ENCODE measurements at regions not wholly inside any gene's neighbourhood (a gene's known extent, or its start where the extent isn't known, plus 50 kb on each side); places are given as distances from the start of the nearest gene placed in this dataset.

DNA sequence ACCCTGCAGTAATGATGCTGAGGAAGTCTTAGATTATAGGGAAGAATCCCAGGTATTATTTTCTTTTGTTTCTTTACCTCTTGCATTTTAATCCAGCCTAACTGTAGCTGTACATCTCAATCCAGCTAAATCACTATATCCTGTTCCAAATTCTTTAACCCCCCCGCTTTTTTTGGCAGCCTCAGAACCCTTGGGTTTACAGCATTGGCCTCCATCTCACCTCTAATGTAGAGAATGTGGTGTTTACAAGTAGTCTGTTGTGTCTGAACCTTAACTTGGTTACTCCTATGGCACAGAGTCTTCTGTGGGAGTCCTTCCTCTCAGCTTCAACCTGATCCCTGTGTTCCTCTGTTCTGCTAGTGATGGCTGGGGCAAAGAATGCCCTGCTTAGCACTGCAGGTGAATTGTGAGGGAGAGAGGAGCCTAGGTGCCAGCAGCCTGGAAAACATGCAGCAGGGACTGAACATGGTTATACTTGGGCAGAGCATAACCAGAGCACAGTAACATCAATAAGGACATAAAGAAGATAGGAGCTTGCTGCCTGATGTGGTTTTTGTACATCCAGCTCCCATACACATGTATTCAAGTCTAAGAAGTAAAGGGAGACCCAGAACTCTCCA, 130.2 kb downstream of the FAM124B start:
- Histone ChIP-seq H3K9me3 (ENCODE audit: low read depth) (no peaks in the 10 kb centered on the region), H3K36me3 (no peaks in the 10 kb centered on the region), H3K27me3 (no peaks in the 10 kb centered on the region), H3F3A (ENCODE audit: low read depth) (no peaks in the 10 kb centered on the region), H3K4me1 (no peaks in the 10 kb centered on the region), H3K9ac (no peak overlapping the region), H3K27ac (no peak overlapping the region), H3K4me2 (no peak overlapping the region), H4K20me1 (ENCODE audit: low read depth) (no peaks in the 10 kb centered on the region), H3K4me3 (no peak overlapping the region), H3K79me2 (ENCODE audit: low read depth) (no peaks in the 10 kb centered on the region), H2AFZ (replicated peaks) (no peak overlapping the region)
- TF ChIP-seq, protein P1, sequence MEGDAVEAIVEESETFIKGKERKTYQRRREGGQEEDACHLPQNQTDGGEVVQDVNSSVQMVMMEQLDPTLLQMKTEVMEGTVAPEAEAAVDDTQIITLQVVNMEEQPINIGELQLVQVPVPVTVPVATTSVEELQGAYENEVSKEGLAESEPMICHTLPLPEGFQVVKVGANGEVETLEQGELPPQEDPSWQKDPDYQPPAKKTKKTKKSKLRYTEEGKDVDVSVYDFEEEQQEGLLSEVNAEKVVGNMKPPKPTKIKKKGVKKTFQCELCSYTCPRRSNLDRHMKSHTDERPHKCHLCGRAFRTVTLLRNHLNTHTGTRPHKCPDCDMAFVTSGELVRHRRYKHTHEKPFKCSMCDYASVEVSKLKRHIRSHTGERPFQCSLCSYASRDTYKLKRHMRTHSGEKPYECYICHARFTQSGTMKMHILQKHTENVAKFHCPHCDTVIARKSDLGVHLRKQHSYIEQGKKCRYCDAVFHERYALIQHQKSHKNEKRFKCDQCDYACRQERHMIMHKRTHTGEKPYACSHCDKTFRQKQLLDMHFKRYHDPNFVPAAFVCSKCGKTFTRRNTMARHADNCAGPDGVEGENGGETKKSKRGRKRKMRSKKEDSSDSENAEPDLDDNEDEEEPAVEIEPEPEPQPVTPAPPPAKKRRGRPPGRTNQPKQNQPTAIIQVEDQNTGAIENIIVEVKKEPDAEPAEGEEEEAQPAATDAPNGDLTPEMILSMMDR (IDR thresholded peaks at IDR 0.05), result no peak
- no peak for TF ChIP-seq EZH2 (IDR thresholded peaks at IDR 0.05)
- DNase-seq (ENCODE audit: low spot score), result no peak
- no peaks in the 10 kb centered on the region for H3K36me3 Mint-ChIP-seq
- no peaks in the 10 kb centered on the region for H3K27me3 Mint-ChIP-seq (ENCODE audit: insufficient read depth, low read depth)
- H3K9me3 Mint-ChIP-seq, result no peaks in the 10 kb centered on the region
- H3K4me1 Mint-ChIP-seq, result no peaks in the 10 kb centered on the region
- no peak overlapping the region for H3K4me3 Mint-ChIP-seq
- no peak overlapping the region for H3K27ac Mint-ChIP-seq

DNA sequence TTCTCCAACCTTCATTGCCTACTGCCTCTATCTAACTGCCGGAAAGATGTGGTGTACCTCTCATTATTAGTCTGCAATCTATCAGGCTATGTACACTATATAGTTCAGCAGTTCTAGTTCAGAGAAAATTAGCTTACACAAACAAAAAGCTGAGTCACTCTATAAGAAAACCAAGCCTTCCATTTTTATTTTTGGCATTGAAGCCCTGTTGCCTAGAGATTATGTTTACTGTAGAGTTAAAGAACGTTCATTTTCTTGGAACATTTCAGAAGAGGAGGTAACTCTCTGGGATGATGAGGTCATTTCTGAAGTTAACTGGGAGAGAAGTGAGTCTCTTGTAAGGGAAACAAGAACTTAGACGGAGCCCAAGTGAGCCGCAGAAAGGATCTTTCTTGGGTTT, 133.5 kb downstream of the FAM124B start:
- no peak overlapping the region for H3K4me3 Mint-ChIP-seq
- H3K9ac ChIP-seq, result no peak overlapping the region
- H3K4me2 ChIP-seq, result no peak overlapping the region

DNA sequence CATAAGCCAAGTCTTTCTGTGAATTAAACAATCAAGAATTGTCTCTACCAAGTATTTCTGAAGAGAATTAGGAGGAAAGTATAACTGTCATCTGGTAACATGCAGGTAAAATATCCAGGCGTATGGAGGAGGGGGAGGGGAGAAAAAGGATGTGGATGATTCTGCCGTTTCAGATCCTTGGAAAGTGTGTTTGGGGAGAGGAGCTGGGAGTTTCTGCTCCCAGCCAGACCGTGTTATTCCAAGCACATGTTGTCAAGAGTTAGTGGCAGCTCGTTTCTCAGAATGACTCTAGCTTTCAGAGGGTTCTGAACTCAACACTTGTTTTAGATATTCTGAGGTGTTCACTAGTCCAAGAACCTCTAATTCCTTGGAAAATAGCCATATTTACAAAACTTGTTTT, 137.6 kb downstream of the FAM124B start:
- H3K4me3 ChIP-seq, result no peak overlapping the region
- H3K9ac ChIP-seq, result no peak overlapping the region
- no peaks in the 10 kb centered on the region for H4K20me1 ChIP-seq (ENCODE audit: low read depth)
- no peaks in the 10 kb centered on the region for H3F3A ChIP-seq (ENCODE audit: low read depth)
- DNase-seq (ENCODE audit: low spot score), result no peak
- H3K27ac Mint-ChIP-seq, result no peak overlapping the region
- no peak overlapping the region for H2AFZ ChIP-seq (replicated peaks)
- TF ChIP-seq EZH2phosphoT487 (IDR thresholded peaks at IDR 0.05) (no peak), EZH2 (IDR thresholded peaks at IDR 0.05) (no peak)
- TF ChIP-seq, protein P1 (IDR thresholded peaks at IDR 0.05), result no peak
- H3K4me1 Mint-ChIP-seq, result peaks cover 9% of the 10 kb centered on the region
- H3K27ac ChIP-seq, result no peak overlapping the region
- H3K36me3 ChIP-seq, result no peaks in the 10 kb centered on the region
- no peaks in the 10 kb centered on the region for H3K27me3 ChIP-seq
- H3K4me2 ChIP-seq, result no peak overlapping the region
- no peaks in the 10 kb centered on the region for H3K9me3 ChIP-seq (ENCODE audit: low read depth)
- H3K79me2 ChIP-seq (ENCODE audit: low read depth), result no peaks in the 10 kb centered on the region
- H3K27me3 Mint-ChIP-seq (ENCODE audit: insufficient read depth, low read depth), result no peaks in the 10 kb centered on the region
- no peaks in the 10 kb centered on the region for H3K36me3 Mint-ChIP-seq
- no peaks in the 10 kb centered on the region for H3K9me3 Mint-ChIP-seq
- peaks cover 9% of the 10 kb centered on the region for H3K4me1 ChIP-seq
- no peak overlapping the region for H3K4me3 Mint-ChIP-seq

More for the DNA sequence above, 133.5 kb downstream of the FAM124B start:
- no peak overlapping the region for H3K27ac Mint-ChIP-seq
- H3K4me1 ChIP-seq, result no peaks in the 10 kb centered on the region
- no peaks in the 10 kb centered on the region for H4K20me1 ChIP-seq (ENCODE audit: low read depth)
- H3K27me3 Mint-ChIP-seq (ENCODE audit: insufficient read depth, low read depth), result no peaks in the 10 kb centered on the region
- H3F3A ChIP-seq (ENCODE audit: low read depth), result no peaks in the 10 kb centered on the region
- peak overlapping the region; percentile 67 for H2AFZ ChIP-seq (replicated peaks)
- TF ChIP-seq EZH2 (IDR thresholded peaks at IDR 0.05), result no peak
- TF ChIP-seq, protein P1 (IDR thresholded peaks at IDR 0.05), result no peak
- TF ChIP-seq EZH2phosphoT487 (IDR thresholded peaks at IDR 0.05), result no peak
- H3K27ac ChIP-seq, result no peak overlapping the region
- H3K79me2 ChIP-seq (ENCODE audit: low read depth), result no peaks in the 10 kb centered on the region
- no peaks in the 10 kb centered on the region for H3K4me1 Mint-ChIP-seq
- no peak for DNase-seq (ENCODE audit: low spot score)
- H3K36me3 Mint-ChIP-seq, result no peaks in the 10 kb centered on the region
- no peaks in the 10 kb centered on the region for H3K9me3 Mint-ChIP-seq
- H3K36me3 ChIP-seq, result no peaks in the 10 kb centered on the region
- no peaks in the 10 kb centered on the region for H3K9me3 ChIP-seq (ENCODE audit: low read depth)
- H3K27me3 ChIP-seq, result no peaks in the 10 kb centered on the region
- H3K4me3 ChIP-seq, result no peak overlapping the region
